ENCODE measurements at regions not wholly inside any gene's neighbourhood (a gene's known extent, or its start where the extent isn't known, plus 50 kb on each side); places are given as distances from the start of the nearest gene placed in this dataset.

GRCh38 chr5:10827571-10827970, 66.5 kb upstream of the DAP start:
- H3K27ac ChIP-seq (ENCODE audit: low read length in 2 of 2) = no peak overlapping the region
- no peak for DNase-seq

GRCh38 chr5:10826971-10827370, 65.9 kb upstream of the DAP start:
- WGBS (ENCODE audit: insufficient coverage) = 100% methylated on average over 1 of the region's 2 CpGs
- H3K4me3 ChIP-seq (ENCODE audit: control extremely low read depth in 1 of 5, extremely low read depth in 1 of 5, insufficient read depth in 1 of 5, low read depth in 2 of 5, low read length in 4 of 5) = no peak overlapping the region
- H2AFZ ChIP-seq (ENCODE audit: insufficient read depth, low read depth, low read length, poor library complexity, severe bottlenecking) = no peak overlapping the region
- ChIA-PET POLR2A (no interaction called here), CTCF (interaction anchor here (1.2 kb wide), 1 partner anchor 30 kb away, joined by 5 read pairs; no protein-coding TSS in a partner anchor)
- no peak overlapping the region for H3K27ac Mint-ChIP-seq
- TF ChIP-seq CTCF (IDR thresholded peaks at IDR 0.05) (no peak), EZH2 (IDR thresholded peaks at IDR 0.05; ENCODE audit: borderline replicate concordance, insufficient read depth, low read depth, low read length, poor library complexity, severe bottlenecking) (no peak)
- no peak overlapping the region for H3K9ac ChIP-seq (ENCODE audit: low read length)
- intact Hi-C loops (cut with micrococcal nuclease) = no loop called here
- peaks cover 0 to 6% (median 0%) of the 10 kb centered on the region in 3 donors for H3K9me3 ChIP-seq (ENCODE audit: control extremely low read depth in 1 of 3, control insufficient read depth in 2 of 3, insufficient read depth in 1 of 3, low read length in 2 of 3)
- H3K79me2 ChIP-seq (ENCODE audit: control insufficient read depth, insufficient read depth, low read length) = no peaks in the 10 kb centered on the region
- no peaks in the 10 kb centered on the region for H4K20me1 ChIP-seq (ENCODE audit: control insufficient read depth, insufficient read depth, low read length, poor library complexity, severe bottlenecking)
- peaks cover 22% of the 10 kb centered on the region for H3K4me1 Mint-ChIP-seq
- H3K36me3 ChIP-seq (replicated peaks in 1 of 2; ENCODE audit: control extremely low read depth in 1 of 2, control insufficient read depth in 1 of 2, extremely low read depth in 1 of 2, insufficient read depth in 2 of 2, low read length in 1 of 2) = no peaks in the 10 kb centered on the region
- peaks cover 0 to 5% (median 2%) of the 10 kb centered on the region in 4 experiments for H3K27me3 ChIP-seq (replicated peaks in 1 of 4; ENCODE audit: control extremely low read depth in 1 of 4, control insufficient read depth in 3 of 4, insufficient read depth in 4 of 4, low read length in 3 of 4)
- no peak overlapping the region for H3K4me3 Mint-ChIP-seq
- no peak overlapping the region for H3K4me2 ChIP-seq (replicated peaks; ENCODE audit: low read depth, low read length, poor library complexity, severe bottlenecking)
- H3K27ac ChIP-seq (ENCODE audit: low read length in 2 of 2) = no peak overlapping the region
- DNase-seq (no peak), ATAC-seq (ENCODE audit: low read depth) (no peak)
- no peaks in the 10 kb centered on the region for H3K9me3 Mint-ChIP-seq (ENCODE audit: insufficient read depth)
- peaks cover 4% of the 10 kb centered on the region for H3K27me3 Mint-ChIP-seq
- peaks cover 8 to 21% of the 10 kb centered on the region in 2 donors for H3K4me1 ChIP-seq (ENCODE audit: control insufficient read depth in 2 of 2, insufficient read depth in 2 of 2, low read length in 2 of 2)

More at GRCh38 chr5:10827571-10827970, 66.5 kb upstream of the DAP start:
- Histone ChIP-seq H3K4me2 (replicated peaks; ENCODE audit: low read depth, low read length, poor library complexity, severe bottlenecking) (no peak overlapping the region), H3K4me3 (ENCODE audit: control extremely low read depth in 1 of 5, extremely low read depth in 1 of 5, insufficient read depth in 1 of 5, low read depth in 2 of 5, low read length in 4 of 5) (no peak overlapping the region), H3K79me2 (ENCODE audit: control insufficient read depth, insufficient read depth, low read length) (no peaks in the 10 kb centered on the region), H2AFZ (ENCODE audit: insufficient read depth, low read depth, low read length, poor library complexity, severe bottlenecking) (no peak overlapping the region), H3K9me3 (ENCODE audit: control extremely low read depth in 1 of 3, control insufficient read depth in 2 of 3, insufficient read depth in 1 of 3, low read length in 2 of 3) (peaks cover 0 to 6% (median 0%) of the 10 kb centered on the region in 3 donors), H3K27me3 (replicated peaks in 1 of 4; ENCODE audit: control extremely low read depth in 1 of 4, control insufficient read depth in 3 of 4, insufficient read depth in 4 of 4, low read length in 3 of 4) (peaks cover 0 to 3% (median 1%) of the 10 kb centered on the region in 4 experiments), H3K9ac (ENCODE audit: low read length) (no peak overlapping the region), H4K20me1 (ENCODE audit: control insufficient read depth, insufficient read depth, low read length, poor library complexity, severe bottlenecking) (no peaks in the 10 kb centered on the region), H3K4me1 (ENCODE audit: control insufficient read depth in 2 of 2, insufficient read depth in 2 of 2, low read length in 2 of 2) (peaks cover 8 to 21% of the 10 kb centered on the region in 2 donors), H3K36me3 (replicated peaks in 1 of 2; ENCODE audit: control extremely low read depth in 1 of 2, control insufficient read depth in 1 of 2, extremely low read depth in 1 of 2, insufficient read depth in 2 of 2, low read length in 1 of 2) (no peaks in the 10 kb centered on the region)
- no CpG with 5 or more reads among the region's 1 CpG for WGBS (ENCODE audit: insufficient coverage)
- no peak overlapping the region for H3K27ac Mint-ChIP-seq
- TF ChIP-seq EZH2 (IDR thresholded peaks at IDR 0.05; ENCODE audit: borderline replicate concordance, insufficient read depth, low read depth, low read length, poor library complexity, severe bottlenecking) (no peak), CTCF (IDR thresholded peaks at IDR 0.05) (no peak)
- ChIA-PET POLR2A (no interaction called here), CTCF (interaction anchor here (1.2 kb wide), 1 partner anchor 29 kb away, joined by 5 read pairs; no protein-coding TSS in a partner anchor)
- peaks cover 2% of the 10 kb centered on the region for H3K27me3 Mint-ChIP-seq
- no peaks in the 10 kb centered on the region for H3K9me3 Mint-ChIP-seq (ENCODE audit: insufficient read depth)
- no peak overlapping the region for H3K4me3 Mint-ChIP-seq
- no peak for ATAC-seq (ENCODE audit: low read depth)
- intact Hi-C loops (cut with micrococcal nuclease) = no loop called here
- peaks cover 22% of the 10 kb centered on the region for H3K4me1 Mint-ChIP-seq
